NCI-H748 (cell line): ENCODE measurements at regions not wholly inside any gene's neighbourhood (a gene's known extent, or its start where the extent isn't known, plus 50 kb on each side); places are given as distances from the start of the nearest gene placed in this dataset.

ENCODE experiments used
- DNase-seq: peaks from one replicate; lab custom pipeline; 2025; ENCODE audit not compliant: unreplicated experiment; lab: John Stamatoyannopoulos, UW

DNA sequence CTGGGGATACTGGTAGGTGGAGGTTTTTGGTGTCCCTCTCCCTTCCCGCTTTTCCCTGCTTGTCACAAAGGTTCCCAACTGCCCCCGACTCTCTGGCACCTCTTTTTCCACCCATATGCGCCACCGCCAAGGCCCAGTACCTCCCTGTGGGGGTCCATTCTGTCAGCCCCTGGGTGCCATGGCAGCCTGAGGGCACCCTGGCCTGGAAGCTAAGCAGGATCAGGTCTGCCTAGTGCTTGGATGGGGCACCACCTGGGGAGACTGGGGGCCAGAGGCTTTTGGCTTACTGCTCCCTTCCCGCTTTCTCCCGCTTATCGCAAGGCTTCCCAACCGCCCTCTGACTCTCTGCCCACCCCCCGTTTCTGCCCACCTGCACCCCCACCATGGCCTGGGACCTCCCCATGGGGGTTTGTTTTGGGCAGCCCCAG lies 2286.4 kb downstream of the TP53TG3F start:
- DNase-seq: no peak

DNA sequence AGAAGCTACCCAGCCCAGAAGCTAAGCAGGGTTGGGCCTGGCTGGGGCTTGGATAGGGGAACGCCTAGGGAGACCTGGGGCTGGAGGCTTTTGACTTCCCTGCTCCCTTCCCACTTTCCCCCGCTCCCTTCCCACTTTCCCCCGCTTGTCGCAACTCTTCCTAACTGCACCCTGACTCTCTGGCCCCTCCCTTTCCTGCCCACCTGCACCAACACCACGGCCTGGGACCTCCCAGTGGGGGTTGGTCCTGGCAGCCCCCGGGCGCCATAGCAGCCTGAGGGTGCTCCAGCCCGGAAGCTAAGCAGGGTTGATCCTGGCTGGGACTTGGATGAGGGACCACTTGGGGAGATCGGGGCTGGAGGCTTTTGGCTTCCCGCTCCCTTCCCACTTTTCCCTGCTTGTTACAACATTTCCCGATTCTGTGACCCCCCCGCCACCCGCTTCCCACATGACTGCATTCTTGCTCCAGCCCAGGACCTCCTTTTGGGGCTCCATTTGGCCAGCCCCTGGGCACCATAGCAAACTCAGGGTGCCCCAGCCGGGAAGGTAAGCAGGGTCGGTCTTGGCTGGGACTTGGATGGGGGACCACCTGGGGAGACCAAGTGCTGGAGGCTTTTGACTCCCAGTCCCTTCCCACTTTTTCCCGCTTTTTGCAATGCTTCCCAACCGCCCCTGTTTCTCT lies 2287.0 kb downstream of the TP53TG3F start:
- no peak for DNase-seq

GRCh38 chr16:35746963-35747657 lies 2287.7 kb downstream of the TP53TG3F start:
- no peak for DNase-seq

DNA sequence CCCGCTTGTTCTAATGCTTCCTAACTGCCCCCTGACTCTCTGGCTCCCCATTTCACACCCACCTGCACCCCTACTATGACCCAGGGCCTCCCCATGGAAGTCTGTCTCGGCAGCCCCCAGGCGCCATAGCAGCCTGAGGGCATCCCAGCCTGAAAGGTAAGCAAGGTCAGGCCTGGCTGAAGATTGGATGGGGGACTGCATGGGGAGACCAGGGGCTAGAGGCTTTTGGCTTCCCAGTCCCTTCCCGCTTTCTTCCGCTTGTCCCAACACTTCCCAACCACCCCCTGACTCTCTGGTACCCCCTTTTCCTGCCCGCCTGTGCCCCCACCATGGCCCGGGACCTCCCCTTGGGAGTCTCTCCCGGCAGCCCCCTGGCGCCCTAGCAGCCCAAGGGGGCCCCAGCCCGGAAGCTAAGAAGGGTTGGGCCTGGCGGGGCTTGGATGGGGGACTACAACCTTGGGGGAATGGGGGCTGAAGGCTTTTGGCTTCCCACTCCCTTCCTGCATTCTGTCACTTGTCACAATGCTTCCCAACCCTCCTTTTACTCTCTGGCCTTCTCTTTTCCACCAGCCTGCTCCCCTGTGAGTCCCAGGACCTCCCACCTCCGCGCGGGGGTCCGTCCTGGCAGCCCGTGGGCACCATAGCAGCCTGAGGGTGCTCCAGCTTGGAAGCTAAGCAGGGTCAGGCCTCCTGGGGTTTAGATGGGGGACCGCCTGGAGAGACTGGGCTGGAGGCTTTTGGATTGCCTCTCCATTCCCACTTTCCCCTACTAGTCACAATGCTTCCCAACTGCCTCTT lies 2288.4 kb downstream of the TP53TG3F start:
- DNase-seq: no peak

GRCh38 chr16:35748621-35749252 lies 2289.3 kb downstream of the TP53TG3F start:
- no peak for DNase-seq

- no peak for DNase-seq
These were observed 2290.1 kb downstream of the TP53TG3F start for GRCh38 chr16:35749253-35750141.

GRCh38 chr16:35750157-35750689 lies 2290.8 kb downstream of the TP53TG3F start:
- no peak for DNase-seq

GRCh38 chr16:35750701-35751104 lies 2291.3 kb downstream of the TP53TG3F start:
- DNase-seq: no peak

- no peak for DNase-seq
These were observed 2292.0 kb downstream of the TP53TG3F start for GRCh38 chr16:35751191-35751941.

- no peak for DNase-seq
These were observed 2292.8 kb downstream of the TP53TG3F start for GRCh38 chr16:35752012-35752772.

GRCh38 chr16:35752773-35753558 lies 2293.6 kb downstream of the TP53TG3F start:
- DNase-seq: no peak

GRCh38 chr16:35753559-35754390 lies 2294.4 kb downstream of the TP53TG3F start:
- no peak for DNase-seq

- no peak for DNase-seq
These were observed 2295.3 kb downstream of the TP53TG3F start for GRCh38 chr16:35754391-35755369.

DNA sequence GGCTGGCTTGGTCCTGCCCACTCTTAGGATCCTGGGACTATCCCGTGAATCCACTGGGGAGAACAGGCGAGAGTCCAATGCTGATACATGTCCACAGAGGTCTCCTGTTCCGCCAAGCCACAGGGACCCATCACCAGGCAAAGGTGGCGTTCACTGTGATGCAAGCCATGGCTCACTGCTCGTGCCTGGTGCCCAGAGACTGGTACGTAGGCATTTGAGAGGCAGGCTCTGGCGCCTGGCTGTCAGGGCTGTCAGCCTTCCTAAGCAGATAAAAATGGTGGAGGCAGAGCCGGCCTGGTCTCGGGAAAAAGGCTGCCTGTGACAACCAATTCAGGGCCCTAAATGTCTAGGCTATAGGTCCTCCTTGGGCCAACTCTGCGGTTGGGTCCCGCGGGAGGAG lies 2329.0 kb downstream of the TP53TG3F start:
- no peak for DNase-seq

GRCh38 chr16:35792516-35793285 lies 2333.3 kb downstream of the TP53TG3F start:
- peak; percentile 3 for DNase-seq
